K562 (cell line): ENCODE measurements at regions not wholly inside any gene's neighbourhood (a gene's known extent, or its start where the extent isn't known, plus 50 kb on each side); places are given as distances from the start of the nearest gene placed in this dataset.

ENCODE experiments used
- HSF4 ChIP-seq: fragments of 250-450 bp; sonication (Bioruptor Pico); IDR thresholded peaks from 2 replicates; pipeline ENCODE4 v2.1.2; 2022; ENCODE audit warnings: mild to moderate bottlenecking, moderate library complexity, borderline replicate concordance
- MGA ChIP-seq: fragments of 450-650 bp; IDR thresholded peaks from 2 replicates; pipeline ENCODE4 v1.6.1; 2016; ENCODE audit warnings: mild to moderate bottlenecking, moderate library complexity
- PBX2 ChIP-seq, 2 experiments: IDR thresholded peaks in 1 of 2; conservative IDR thresholded peaks in 1 of 2; 2 replicates each; pipeline ENCODE4 v1.6.1; 2016; ENCODE audit warnings: low read depth in 2 of 2, mild to moderate bottlenecking in 1 of 2, missing compliant biosample characterization in 1 of 2, missing genetic modification characterization in 1 of 2, moderate library complexity in 1 of 2
- TSHZ1 ChIP-seq: fragments of 250-450 bp; sonication (Bioruptor Pico); IDR thresholded peaks from 2 replicates; pipeline ENCODE4 v1.4.0; 2020; ENCODE audit warnings: mild to moderate bottlenecking, moderate library complexity
- ZFP36 ChIP-seq: fragments of 150-350 bp; IDR thresholded peaks from 2 replicates; pipeline ENCODE4 v1.6.1; 2018; ENCODE audit warnings: low read length, low read depth; ENCODE audit not compliant: partially characterized antibody
- ZNF277 ChIP-seq: fragments of 250-450 bp; sonication (Bioruptor Pico); IDR thresholded peaks from 2 replicates; pipeline ENCODE4 v1.8.0; 2022; ENCODE audit warnings: inconsistent platforms, mild to moderate bottlenecking, moderate library complexity, borderline replicate concordance

- TF ChIP-seq MGA (no peak), HSF4 (CRISPR knock-in tag) (no peak), TSHZ1 (CRISPR knock-in tag) (no peak), ZFP36 (no peak), PBX2 (CRISPR knock-in tag; IDR thresholded peaks at IDR 0.05; ENCODE audit: low read depth) (no peak), PBX2 (tag; conservative IDR thresholded peaks at IDR 0.05; ENCODE audit: low read depth) (no peak), ZNF277 (no peak)
Observed at GRCh38 chr15:47475336-47475735, 242.0 kb upstream of the SEMA6D start (continued).
